ENCODE measurements at regions not wholly inside any gene's neighbourhood (a gene's known extent, or its start where the extent isn't known, plus 50 kb on each side); places are given as distances from the start of the nearest gene placed in this dataset.
A peak's percentile ranks its signal among the peaks of the same experiment; 100 is the strongest.
"Not testable (repeated sequence)": the region's sequence is repeated elsewhere in the genome, so short reads cannot be mapped to it uniquely, and the experiment has no call there.

DNA sequence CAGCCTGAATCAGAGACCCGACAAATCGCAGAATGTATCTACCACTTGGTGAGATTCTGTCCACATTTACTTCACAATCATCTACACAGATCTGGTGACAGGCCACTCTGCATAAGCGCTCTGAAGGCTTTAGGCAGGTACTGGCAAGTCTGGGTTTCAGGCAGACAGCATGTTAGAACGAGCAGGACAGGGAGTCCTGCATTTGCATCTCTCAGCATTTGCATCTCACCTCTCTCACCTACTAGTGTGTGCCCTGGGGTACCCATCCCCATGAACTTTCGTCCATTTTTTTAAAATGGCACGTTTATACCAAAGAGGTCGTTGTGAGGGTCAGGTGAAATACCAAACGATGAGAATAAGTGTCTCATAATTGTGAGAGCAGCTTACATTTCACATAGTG, 108.2 kb downstream of the SPATA31A1 start:
- not testable (repeated sequence) for DNase-seq

DNA sequence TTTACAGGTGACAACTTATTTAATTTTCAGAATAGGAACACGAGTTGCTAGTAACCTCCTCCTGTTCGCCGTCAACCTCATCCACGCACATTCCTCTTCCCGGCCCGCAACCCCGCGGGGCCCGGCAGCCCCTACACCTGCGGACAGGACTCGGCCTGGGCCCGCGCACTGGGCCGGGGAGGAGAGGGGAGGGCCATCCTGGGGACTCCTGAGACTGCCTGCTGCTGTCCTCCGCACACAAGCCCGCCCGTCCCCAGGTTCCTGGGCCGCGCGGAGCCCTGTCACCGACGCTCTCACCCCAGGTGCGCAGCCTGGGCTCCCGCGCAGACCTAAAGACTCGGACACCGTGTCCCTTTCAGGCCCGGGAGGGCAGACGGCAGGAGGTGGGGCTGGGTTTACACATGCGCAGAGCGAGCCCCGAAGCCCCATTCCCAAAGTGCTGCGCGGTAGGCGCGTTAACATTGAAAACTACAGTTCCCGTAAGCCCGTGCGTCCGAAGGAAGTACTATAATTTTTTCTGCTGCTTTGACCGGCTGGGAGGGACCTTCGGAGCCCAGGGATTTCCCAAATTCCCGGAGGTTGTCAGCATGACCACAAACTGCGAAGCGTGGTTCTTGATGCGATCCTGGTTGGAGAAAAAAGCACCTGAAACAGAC, 108.8 kb downstream of the SPATA31A1 start:
- DNase-seq: peak; percentile 78

DNA sequence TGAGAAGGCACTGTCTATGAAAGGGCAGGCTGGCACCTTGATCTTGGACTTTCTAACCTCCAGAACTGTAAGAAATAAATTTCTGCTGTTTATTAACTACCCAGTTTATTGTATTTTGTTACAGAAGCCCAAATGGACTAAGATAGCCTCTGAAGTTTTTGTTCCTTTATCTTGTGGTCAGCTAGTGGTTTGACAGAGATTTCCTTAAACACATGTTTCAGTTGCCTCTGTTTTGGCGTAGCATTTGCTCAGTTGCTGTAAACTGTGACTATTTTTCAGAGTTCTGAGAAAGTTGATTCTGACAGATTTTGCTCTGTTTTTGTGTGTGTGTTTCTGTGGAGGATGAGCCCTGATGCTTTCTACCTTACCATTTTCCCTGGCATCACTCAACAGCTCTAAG, 119.0 kb downstream of the SPATA31A1 start:
- not testable (repeated sequence) for DNase-seq

DNA sequence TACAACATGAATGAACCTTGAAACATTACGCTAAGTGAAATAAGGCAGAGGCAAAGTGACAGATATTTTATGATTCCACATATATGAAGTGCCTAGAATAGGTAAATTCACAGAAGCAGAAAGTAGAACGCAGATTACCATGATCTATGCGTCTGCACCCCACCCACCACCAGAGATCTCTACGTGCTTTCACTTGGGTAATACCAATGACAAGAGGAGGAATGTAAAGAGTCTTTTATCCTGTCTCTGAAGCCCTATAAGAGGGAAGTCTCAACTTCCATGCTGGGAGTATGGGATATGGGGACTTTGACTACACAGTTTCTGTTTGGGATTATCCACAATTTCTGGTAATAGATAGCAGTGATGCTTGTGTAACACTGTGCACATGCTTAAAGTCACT, 127.6 kb downstream of the SPATA31A1 start:
- DNase-seq: not testable (repeated sequence)

DNA sequence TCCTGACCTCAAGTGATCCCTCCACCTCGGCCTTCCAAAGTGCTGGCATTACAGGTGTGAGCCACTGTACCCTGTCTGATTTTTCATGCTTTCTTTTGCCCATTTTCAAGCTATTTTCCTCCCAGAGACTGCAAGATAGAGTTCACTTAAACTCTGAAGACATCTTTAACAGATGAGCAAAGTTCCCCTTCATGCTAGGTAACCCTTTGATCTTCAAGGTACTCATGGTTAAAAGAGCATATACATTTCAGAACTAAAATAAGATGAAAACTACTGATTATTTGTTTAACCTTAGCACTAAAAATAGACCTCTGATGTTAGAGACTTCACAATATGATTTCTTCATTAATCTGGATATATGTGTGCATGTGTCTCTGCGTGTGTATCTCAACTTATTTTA, 128.4 kb downstream of the SPATA31A1 start:
- not testable (repeated sequence) for DNase-seq

DNA sequence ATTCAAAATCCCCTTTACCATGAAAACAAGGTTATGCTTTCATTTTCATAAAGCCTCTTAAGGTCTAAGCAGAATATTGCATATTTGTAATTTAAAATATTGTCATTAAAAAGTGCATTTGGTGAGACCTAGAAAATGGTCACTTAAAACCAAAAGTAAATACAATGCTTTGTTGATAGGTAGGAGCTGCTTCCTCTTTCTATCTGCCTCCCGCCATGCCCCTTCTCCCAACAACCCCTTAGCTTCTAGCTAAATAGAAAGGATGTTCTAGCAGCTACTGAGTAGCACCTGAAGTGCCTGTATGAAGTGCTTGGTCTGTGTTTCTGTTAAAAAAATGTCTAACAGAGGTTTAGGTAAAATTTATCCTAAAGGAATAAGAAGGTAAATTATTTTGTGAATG, 128.8 kb downstream of the SPATA31A1 start:
- not testable (repeated sequence) for DNase-seq

DNA sequence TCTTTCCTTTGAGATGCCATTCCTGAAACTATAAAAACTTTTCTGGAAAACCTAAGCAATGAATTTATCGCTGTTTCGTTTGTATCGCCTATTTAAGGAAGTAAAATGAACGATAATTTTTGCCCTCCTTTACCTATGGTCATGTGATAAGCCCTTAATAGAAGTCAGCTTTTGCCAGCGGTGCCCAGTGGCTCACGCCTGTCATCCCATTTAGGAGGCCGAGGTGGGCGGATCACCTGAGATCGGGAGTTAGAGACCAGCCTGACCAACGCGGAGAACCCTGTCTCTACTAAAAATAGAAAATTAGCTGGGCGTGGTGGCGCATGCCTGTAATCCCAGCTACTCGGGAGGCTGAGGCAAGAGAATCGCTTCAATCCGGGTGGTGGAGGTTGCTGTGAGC, 132.0 kb downstream of the SPATA31A1 start:
- DNase-seq: not testable (repeated sequence)

DNA sequence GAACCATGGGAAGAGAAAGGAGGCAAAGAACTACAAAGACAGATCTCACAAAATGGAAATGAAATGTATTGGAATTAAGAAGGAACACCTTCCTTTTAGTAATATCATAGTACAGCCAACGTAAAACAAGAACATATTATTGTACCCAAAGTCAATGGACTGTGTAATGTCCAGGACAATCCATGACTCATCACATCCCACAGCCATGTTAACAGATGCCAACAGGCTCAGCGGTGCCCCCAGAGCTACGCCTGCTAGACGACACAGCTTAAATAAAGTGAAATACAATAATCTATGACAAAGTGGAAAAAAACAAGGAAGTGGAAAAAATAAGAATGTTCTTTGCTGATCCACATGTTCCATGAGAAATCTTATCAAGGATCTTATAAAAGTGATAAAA, 140.8 kb downstream of the SPATA31A1 start:
- DNase-seq: not testable (repeated sequence)

DNA sequence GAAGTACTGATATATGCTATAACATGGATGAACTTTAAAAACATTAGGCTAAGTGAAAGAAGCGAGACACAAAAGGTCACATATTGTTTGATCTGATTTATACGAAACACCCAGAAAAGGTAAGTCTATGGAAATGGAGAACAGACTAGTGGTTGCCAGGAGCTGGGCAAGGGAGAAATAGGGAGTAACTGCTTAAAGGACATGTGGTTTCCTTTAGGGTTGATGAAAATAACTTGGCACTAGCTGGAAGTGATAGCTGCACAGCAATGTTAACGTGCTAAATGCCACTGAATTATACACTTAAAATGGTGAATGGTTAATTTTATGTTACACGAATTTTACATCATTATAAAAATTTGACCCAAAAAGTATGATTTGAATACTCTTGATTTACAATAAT, 147.7 kb downstream of the SPATA31A1 start:
- not testable (repeated sequence) for DNase-seq

DNA sequence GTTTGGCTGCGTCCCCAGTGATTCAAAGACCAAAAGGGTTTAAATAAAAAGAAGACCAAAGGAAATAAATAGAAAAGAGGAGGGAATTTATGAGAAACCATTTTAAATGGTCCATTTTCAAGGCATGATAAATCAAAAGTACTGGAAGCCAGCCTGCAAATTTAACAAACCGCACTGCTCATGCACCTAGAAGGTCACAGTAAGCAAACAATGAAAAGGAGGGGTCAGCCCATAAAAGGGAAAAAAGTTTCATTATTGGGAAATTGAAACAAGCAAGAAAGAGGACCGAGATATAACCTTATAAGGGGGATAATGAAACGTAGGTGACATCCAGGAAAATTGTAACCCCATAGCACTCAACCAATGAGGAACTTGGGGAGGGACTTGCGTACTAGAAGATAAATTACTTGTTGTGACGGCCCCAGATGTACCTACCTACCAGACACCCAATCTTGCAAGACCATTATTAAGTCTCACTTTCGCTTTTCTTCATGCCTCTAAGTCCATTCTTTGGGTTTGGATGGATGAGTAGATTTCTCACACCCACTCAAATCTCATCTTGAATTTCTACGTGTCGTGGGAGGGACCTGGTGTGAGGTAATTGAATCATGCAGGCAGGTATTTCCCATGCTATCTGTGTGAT, 172.0 kb downstream of the SPATA31A1 start:
- DNase-seq: not testable (repeated sequence)

DNA sequence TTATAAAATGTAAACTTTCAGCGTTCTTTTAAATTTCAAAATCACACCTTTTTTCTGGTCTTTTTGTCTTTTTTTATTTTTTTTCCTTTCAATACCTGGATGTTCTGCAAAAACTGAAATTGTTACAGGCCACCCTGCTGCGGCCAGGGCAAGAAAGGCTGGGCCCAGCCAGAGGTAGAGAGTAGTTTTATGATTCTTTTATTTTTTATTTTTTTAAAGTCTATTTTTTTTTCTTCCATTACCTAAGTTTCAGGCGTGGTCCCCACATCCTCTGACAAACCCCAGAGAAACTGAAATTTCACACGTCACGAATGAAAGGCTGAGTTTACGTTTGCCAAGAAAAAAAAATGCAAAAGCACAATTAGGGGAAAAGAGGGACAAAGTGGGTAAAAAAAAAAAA, 177.1 kb downstream of the SPATA31A1 start:
- not testable (repeated sequence) for DNase-seq

DNA sequence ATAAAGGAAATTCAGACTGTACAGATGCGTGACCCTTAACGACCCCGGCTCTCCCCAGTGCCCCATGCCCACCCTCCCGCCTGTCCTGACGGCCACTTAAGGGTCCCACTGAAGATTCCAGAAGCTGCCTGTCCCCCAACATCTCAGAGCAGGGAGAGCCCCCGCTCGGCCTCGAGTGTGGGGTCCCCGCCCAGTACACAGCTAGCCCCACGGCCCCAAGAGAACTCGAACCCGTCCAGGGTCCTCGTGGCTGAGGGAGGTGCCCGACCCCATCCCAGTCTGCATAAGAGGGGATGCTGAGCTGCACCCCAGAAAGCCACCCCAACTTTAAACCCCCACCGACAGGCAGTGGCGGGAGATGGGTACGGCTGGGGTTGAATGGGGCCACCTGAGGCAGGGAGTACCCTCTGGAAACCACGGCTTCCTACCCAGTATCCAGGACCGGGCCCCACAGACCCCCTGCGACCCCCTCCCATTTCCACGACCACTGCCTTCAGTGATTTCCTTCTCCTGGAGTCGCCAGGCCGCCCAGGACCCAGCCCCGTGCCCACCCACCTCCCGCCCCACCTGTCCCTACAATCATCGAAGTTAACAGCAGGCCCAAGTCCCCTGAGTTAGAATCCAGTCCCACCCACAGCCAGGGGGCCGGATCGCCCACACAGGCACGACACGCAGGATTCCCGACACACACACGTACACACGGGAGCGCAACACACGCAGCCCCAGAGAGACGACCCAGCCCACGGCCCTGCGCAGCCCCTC, 177.7 kb downstream of the SPATA31A1 start:
- not testable (repeated sequence) for DNase-seq

DNA sequence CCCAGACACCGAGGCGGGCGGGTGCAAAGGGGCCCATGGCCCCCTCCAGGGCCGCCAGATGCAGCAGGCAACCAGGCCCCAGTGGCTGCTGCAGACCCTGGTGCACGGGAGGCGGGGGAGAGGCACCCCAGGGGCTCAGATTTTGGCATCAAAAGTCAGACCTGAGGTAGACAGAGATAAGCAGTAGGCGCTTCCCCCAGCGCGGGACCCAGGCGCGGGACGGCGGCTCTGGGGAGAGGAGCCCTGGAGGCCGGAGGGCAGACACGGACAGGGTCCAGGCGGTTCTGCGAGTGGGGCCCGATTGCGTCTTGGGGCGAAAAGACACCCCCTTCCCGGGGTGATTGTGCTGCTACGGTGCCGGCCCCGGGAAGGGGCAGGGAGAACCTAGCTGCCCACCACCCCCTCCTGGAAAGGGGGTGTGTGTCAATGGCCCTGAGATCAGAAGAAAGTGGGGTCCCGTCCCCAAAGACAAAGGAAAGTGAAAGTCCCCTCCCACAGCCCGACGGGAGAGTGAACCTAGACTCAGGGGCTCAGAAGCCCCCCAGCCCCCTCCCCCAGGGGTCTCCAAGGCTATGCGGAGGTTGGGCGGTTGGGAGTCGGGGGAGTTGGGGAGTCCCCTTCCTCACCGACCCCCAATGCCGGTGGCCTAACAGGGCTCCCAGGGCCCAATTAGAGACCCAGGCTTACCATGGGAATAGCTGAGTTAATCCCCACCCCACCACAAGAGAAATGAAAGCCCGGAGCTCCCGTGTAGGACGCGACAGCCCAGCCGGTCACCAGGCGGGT, 178.5 kb downstream of the SPATA31A1 start:
- not testable (repeated sequence) for DNase-seq

DNA sequence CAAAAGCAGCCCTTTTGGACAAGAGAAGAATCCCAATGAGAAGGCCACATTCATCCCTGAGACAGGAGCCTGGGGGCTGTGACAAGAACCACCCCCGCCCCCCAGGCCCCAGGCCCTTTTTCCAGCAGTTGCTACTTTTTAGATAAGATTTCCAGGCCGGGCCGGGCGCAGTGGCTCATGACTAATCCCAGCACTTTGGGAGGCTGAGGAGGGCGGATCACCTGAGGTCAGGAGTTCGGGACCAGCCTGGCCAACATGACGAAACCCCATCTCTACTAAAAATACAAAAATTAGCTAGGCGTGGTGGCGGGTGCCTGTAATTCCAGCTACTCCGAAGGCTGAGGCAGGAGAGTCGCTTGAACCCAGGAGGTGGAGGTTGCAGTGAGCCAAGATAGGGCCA, 179.4 kb downstream of the SPATA31A1 start:
- DNase-seq: not testable (repeated sequence)

DNA sequence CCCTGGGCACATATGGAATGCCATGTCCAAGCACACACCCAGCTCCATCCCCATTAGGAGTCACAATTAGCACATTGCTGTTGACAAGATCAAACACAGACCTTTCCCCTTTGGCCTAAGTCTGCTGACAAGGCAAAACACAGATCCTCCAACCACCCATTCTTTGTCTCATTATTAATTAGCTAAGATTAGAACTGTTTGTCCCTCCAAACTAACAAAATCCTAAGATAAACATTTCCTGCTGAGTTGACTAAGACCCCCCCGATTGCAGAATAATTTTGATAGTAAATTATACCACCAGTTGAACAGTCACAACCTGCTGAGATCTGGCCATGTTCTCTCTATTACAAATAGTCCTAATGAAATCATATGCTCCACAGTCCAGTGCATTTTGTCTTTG, 186.7 kb downstream of the SPATA31A1 start:
- not testable (repeated sequence) for DNase-seq

DNA sequence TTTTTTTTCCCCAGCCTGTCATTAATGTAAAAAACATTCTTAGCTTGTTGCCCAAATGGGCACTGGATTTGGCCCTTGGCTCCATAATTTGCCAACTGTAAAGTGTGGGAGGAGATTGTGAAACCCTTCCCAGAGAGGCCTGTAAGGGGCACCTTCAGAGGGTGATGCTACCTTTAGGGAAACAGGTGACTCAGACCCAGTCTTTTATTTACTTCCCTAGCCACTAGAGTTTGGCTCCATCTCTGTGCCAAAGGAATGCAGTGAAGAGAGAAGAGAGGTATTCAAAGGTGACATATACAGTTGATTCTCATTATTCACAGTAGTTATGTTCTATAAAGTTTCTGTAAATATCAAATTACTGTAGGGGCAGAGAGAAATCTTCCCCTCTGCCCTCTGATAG, 189.6 kb downstream of the SPATA31A1 start:
- DNase-seq: not testable (repeated sequence)

DNA sequence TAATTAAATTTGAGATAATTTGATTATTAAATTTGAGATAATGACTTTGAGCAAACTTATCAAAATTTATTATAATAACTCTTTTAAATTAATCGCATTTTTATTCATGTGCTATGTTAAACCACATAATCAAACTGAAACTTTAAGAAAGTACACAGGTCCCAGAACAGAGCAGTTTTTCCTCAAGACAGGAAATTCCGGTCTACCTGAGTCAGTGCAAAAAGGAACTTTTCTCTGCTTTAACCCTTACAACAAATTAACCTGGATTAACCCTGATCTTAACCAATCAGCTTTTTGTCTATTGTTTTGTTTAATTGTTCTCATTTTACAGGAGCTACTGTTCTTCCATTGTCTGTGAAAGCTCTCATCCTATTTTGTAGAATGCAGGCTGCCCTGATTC, 195.1 kb downstream of the SPATA31A1 start:
- DNase-seq: not testable (repeated sequence)

DNA sequence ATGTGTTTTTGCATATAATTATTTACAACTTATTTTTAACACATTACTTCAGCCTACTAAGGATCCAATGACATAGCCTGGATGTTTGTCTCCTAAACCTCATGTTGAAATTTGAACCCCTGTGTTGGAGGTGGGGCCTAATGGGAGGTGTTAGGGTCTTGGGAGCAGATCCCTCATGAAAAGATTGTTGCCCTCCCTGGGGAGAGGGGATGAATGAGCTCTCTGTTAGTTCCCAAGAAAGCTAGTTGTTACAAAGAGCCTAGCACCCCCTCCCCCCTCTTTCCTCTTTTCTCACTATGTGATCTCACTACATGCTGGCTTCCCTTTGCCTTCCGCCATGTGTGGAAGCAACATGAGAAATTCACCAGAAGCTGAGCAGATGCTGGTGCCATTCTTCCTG, 196.1 kb downstream of the SPATA31A1 start:
- not testable (repeated sequence) for DNase-seq

DNA sequence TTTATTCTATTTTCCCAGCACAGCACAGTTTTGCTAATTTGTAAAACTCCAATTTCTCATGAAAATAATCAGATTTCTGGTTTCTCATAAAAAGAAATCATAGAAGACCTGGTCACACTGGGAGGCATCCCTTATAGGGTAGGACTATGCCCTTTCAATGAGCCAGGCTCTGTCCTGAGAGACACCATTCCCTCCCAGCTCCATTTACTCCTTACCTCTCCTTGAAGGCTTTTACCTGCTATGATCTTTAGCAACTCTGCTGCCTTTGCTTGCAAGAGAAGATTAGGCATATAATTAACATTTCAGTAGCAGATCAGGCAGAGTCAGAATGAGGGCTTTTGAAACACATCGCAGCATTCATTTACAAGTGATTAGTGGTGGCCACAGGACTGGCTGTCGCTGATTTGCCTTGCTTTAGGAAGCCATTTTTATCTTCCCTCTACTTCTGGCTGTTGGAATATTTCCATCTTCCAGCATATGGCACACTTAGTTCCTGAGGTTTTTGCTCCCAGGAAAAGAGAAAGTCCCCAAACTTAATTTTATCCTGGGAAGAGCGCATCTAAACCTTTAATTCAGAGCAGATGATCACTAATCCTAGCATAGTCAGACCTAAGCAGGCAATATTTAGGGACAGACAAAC, 196.9 kb downstream of the SPATA31A1 start:
- not testable (repeated sequence) for DNase-seq

DNA sequence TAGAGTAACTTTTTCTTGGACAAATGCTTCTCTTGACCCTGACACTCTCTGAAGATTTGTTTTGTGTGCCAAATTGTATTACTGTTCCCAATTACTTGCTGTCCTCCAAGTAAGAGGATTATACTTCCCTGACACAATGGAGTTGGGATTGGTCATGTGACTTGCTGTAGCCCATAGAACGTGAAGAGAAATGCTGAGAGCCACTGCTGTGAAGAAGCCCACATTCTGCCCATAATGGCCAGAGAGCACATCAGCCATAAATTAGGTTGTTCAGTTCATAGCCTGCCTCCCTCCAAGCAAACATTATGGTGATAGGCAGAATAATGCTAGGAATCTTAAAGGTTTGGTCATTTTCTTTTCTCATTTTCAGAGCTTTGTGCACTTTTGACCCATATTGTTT, 198.9 kb downstream of the SPATA31A1 start:
- DNase-seq: not testable (repeated sequence)

DNA sequence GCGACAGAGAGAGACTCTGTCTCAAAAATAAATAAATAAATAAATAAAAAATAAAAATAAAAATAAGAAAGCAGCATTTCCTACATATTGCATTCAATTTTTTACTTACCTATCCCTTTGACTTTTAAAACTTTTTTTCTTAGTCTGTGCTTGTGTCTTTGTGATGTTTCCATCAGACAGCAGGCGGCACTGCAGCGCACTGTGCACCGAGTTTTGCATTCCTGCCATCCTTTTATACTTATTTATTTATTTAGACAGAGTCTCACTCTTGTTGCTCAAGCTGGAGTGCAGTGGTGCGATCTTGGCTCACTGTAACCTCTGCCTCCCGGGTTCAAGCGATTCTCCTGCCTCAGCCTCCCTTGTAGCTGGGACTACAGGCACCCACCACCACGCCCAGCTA, 203.9 kb downstream of the SPATA31A1 start:
- DNase-seq: peak; percentile 12

DNA sequence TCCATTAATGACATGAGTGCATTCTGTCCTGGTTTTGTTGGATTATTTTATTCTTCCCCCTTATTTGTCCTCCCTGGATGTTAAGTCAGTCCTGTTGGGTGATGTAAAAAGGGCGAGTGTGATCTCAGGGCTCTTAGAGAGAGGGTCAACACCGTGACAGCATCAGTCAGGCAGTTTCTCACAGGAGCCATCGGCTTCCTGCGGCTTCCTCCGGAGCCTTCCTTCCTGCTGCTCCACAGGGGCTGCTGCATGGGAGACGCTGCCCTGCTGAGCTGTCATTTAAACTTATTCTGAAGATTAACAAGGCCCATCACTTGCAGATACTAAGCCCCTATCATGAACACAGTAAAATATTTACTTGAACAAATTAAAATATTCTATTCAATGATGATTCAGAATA, 211.3 kb downstream of the SPATA31A1 start:
- not testable (repeated sequence) for DNase-seq
